Mesendoderm (in vitro differentiated cells): ENCODE measurements at regions not wholly inside any gene's neighbourhood (a gene's known extent, or its start where the extent isn't known, plus 50 kb on each side); places are given as distances from the start of the nearest gene placed in this dataset.

Source experiments
- DNase-seq: peaks from one replicate; pipeline ENCODE4 v3.0.0; 2013
- H2AK5ac ChIP-seq: 2 replicates; pipeline ENCODE4 v1.6.1; 2013; ENCODE audit warnings: low read length, inconsistent platforms
- H2BK120ac ChIP-seq: 2 replicates; pipeline ENCODE4 v1.6.1; 2013; ENCODE audit warnings: low read depth, mild to moderate bottlenecking, low read length, moderate library complexity, mixed read lengths
- H2BK15ac ChIP-seq: replicated peaks from 2 replicates; pipeline ENCODE4 v1.6.1; 2013; ENCODE audit warnings: low read depth, mild to moderate bottlenecking, moderate library complexity
- H2BK5ac ChIP-seq: 2 replicates; pipeline ENCODE4 v1.6.1; 2013; ENCODE audit warnings: low read length, inconsistent platforms
- H3K18ac ChIP-seq: 2 replicates; pipeline ENCODE4 v1.6.1; 2013; ENCODE audit warnings: mild to moderate bottlenecking, low read length, mixed read lengths
- H3K23ac ChIP-seq: one replicate; pipeline ENCODE4 v1.6.1; 2013; ENCODE audit warnings: low read length
- H3K27ac ChIP-seq: 2 replicates; pipeline ENCODE4 v1.5.1; 2013; ENCODE audit warnings: low read depth, mild to moderate bottlenecking, inconsistent platforms, low read length, moderate library complexity
- H3K27me3 ChIP-seq: 2 replicates; pipeline ENCODE4 v1.6.1; 2013; ENCODE audit warnings: low read length, control low read depth, mild to moderate bottlenecking, inconsistent platforms; ENCODE audit not compliant: insufficient read depth, poor library complexity
- H3K36me3 ChIP-seq: 2 replicates; pipeline ENCODE4 v1.6.1; 2013; ENCODE audit warnings: low read length, inconsistent platforms; ENCODE audit not compliant: control insufficient read depth, insufficient read depth
- H3K4ac ChIP-seq: one replicate; pipeline ENCODE4 v1.6.1; 2013; ENCODE audit warnings: low read depth, mild to moderate bottlenecking, low read length, moderate library complexity
- H3K4me1 ChIP-seq: 2 replicates; pipeline ENCODE4 v1.6.1; 2013; ENCODE audit warnings: low read depth, low read length, inconsistent platforms; ENCODE audit not compliant: control insufficient read depth
- H3K4me2 ChIP-seq: 2 replicates; pipeline ENCODE4 v1.6.1; 2013; ENCODE audit warnings: low read length
- H3K4me3 ChIP-seq: 2 replicates; pipeline ENCODE4 v1.5.1; 2013; ENCODE audit warnings: mild to moderate bottlenecking, low read length
- H3K56ac ChIP-seq: one replicate; pipeline ENCODE4 v1.6.1; 2013; ENCODE audit warnings: low read length
- H3K79me1 ChIP-seq: 2 replicates; pipeline ENCODE4 v1.6.1; 2013; ENCODE audit warnings: low read length, inconsistent platforms
- H3K79me2 ChIP-seq: 2 replicates; pipeline ENCODE4 v1.6.1; 2013; ENCODE audit warnings: mild to moderate bottlenecking, low read length; ENCODE audit not compliant: control insufficient read depth, insufficient read depth
- H3K9ac ChIP-seq: 2 replicates; pipeline ENCODE4 v1.6.1; 2013; ENCODE audit warnings: low read length, inconsistent platforms
- H4K5ac ChIP-seq: one replicate; pipeline ENCODE4 v1.6.1; 2013; ENCODE audit warnings: low read length
- H4K8ac ChIP-seq: one replicate; pipeline ENCODE4 v1.6.1; 2013; ENCODE audit warnings: low read depth, mild to moderate bottlenecking, control low read depth, low read length, moderate library complexity
- WGBS: extraction: QIAGEN DNeasy Blood & Tissue Kit; methylation state at CpG from one replicate; pipeline ENCODE4 v1.1.7; 2013; ENCODE audit warnings: low lambda C conversion rate, missing lambda C conversion rate; ENCODE audit not compliant: insufficient coverage; ENCODE audit errors: extremely low coverage; 5-methylcytosine and 5-hydroxymethylcytosine counted together

DNA sequence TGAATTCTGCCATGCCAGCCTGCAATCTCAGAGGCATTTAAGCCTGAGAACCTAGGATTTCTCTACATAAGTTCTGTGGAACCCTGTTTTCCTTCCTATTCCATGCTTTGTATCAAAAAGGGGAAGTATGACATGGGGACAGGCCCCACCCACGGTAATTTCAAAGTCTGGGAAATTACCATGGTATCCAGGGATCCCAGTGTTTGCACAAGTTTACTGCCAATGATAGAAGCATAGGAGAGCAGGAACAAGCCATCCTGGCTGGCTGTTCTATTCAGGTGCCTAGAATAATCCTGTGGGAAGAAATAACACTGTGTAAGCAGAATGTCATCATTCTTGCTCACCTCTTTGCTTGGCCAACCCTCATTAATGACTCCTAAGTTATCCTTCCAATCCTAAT is 53.8 kb upstream of the ATP1B1 start:
- no peak overlapping the region for H3K56ac ChIP-seq
- no peak overlapping the region for H2BK15ac ChIP-seq
- H3K36me3 ChIP-seq: no peaks in the 10 kb centered on the region
- no peak overlapping the region for H3K23ac ChIP-seq
- H3K27ac ChIP-seq: no peak overlapping the region
- DNase-seq: no peak
- H3K4ac ChIP-seq: no peak overlapping the region
- no CpG with 5 or more reads among the region's 1 CpG for WGBS
- no peak overlapping the region for H2BK5ac ChIP-seq
- H2BK120ac ChIP-seq: no peak overlapping the region
- H3K9ac ChIP-seq: no peak overlapping the region
- no peak overlapping the region for H4K8ac ChIP-seq
- no peaks in the 10 kb centered on the region for H3K4me1 ChIP-seq
- no peak overlapping the region for H3K4me3 ChIP-seq
- no peak overlapping the region for H3K4me2 ChIP-seq
- H3K79me1 ChIP-seq: no peaks in the 10 kb centered on the region
- no peak overlapping the region for H3K18ac ChIP-seq
- no peaks in the 10 kb centered on the region for H3K27me3 ChIP-seq
- H2AK5ac ChIP-seq: no peak overlapping the region
- no peak overlapping the region for H4K5ac ChIP-seq
- H3K79me2 ChIP-seq: no peaks in the 10 kb centered on the region

DNA sequence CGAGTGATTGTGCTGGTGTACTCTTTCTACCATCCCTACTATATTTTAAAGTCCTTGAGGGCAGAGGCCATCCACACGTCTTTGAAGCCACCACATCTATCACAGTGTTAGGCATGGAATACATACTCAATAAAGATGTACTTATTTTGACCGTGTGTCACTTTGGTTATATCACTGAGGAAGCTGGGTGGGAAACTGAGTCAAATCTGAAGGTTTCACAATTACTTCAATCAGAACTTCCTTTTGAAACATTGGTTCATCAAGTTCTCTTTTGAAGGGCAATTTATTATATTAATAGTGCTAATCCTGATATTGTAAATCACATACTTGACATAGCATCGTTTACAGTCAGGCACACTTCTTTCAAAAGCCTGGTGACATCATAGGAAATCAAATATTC is 53.3 kb upstream of the ATP1B1 start:
- Histone ChIP-seq H3K4ac (no peak overlapping the region), H2AK5ac (no peak overlapping the region), H3K36me3 (no peaks in the 10 kb centered on the region), H3K4me2 (no peak overlapping the region), H3K79me2 (no peaks in the 10 kb centered on the region), H3K56ac (no peak overlapping the region), H3K4me3 (no peak overlapping the region), H4K8ac (no peak overlapping the region), H2BK120ac (no peak overlapping the region), H3K9ac (no peak overlapping the region), H3K27ac (no peak overlapping the region), H3K27me3 (no peaks in the 10 kb centered on the region), H2BK15ac (no peak overlapping the region), H3K4me1 (no peaks in the 10 kb centered on the region), H3K18ac (no peak overlapping the region), H4K5ac (no peak overlapping the region), H3K23ac (no peak overlapping the region), H3K79me1 (no peaks in the 10 kb centered on the region), H2BK5ac (no peak overlapping the region)
- DNase-seq: no peak
- WGBS: no CpG with 5 or more reads among the region's 4 CpGs
